GM21515 (cell line): ENCODE measurements at regions not wholly inside any gene's neighbourhood (a gene's known extent, or its start where the extent isn't known, plus 50 kb on each side); places are given as distances from the start of the nearest gene placed in this dataset.

Experiments used
- ATAC-seq: cut with Tn5 transposase; IDR thresholded peaks from one replicate; pipeline ENCODE4 v1.9.1; 2021; ENCODE audit not compliant: unreplicated experiment

GRCh38 chr5:52491818-52492217 lies 295.9 kb upstream of the ITGA1 start:
- no peak for ATAC-seq

GRCh38 chr5:52497133-52497693 lies 290.5 kb upstream of the ITGA1 start:
- ATAC-seq: no peak

GRCh38 chr5:52498607-52499006 lies 289.1 kb upstream of the ITGA1 start:
- no peak for ATAC-seq

GRCh38 chr5:52502460-52502999 lies 285.2 kb upstream of the ITGA1 start:
- ATAC-seq: no peak

- no peak for ATAC-seq
Measured at GRCh38 chr5:52504584-52505240, 283.0 kb upstream of the ITGA1 start.

- ATAC-seq: no peak
Measured at GRCh38 chr5:52517667-52518066, 270.0 kb upstream of the ITGA1 start.

- ATAC-seq: no peak
Measured at GRCh38 chr5:52520171-52520570, 267.5 kb upstream of the ITGA1 start.

GRCh38 chr5:52521236-52521635 lies 266.5 kb upstream of the ITGA1 start:
- no peak for ATAC-seq

- no peak for ATAC-seq
Measured at GRCh38 chr5:52523701-52524100, 264.0 kb upstream of the ITGA1 start.

- no peak for ATAC-seq
Measured at GRCh38 chr5:52531105-52531504, 256.6 kb upstream of the ITGA1 start.

- no peak for ATAC-seq
Measured at GRCh38 chr5:52543594-52543993, 244.1 kb upstream of the ITGA1 start.

- no peak for ATAC-seq
Measured at GRCh38 chr5:52544738-52545137, 243.0 kb upstream of the ITGA1 start.

- no peak for ATAC-seq
Measured at GRCh38 chr5:52554293-52554692, 233.4 kb upstream of the ITGA1 start.

GRCh38 chr5:52560366-52560765 lies 227.3 kb upstream of the ITGA1 start:
- ATAC-seq: no peak

GRCh38 chr5:52562473-52562872 lies 225.2 kb upstream of the ITGA1 start:
- no peak for ATAC-seq

- ATAC-seq: no peak
Measured at GRCh38 chr5:52564587-52564986, 223.1 kb upstream of the ITGA1 start.

- no peak for ATAC-seq
Measured at GRCh38 chr5:52577546-52577945, 210.2 kb upstream of the ITGA1 start.

- ATAC-seq: no peak
Measured at GRCh38 chr5:52579391-52579790, 208.3 kb upstream of the ITGA1 start.

GRCh38 chr5:52580921-52581320 lies 206.8 kb upstream of the ITGA1 start:
- no peak for ATAC-seq

GRCh38 chr5:52582313-52582712 lies 205.4 kb upstream of the ITGA1 start:
- ATAC-seq: no peak

GRCh38 chr5:52587131-52587530 lies 200.6 kb upstream of the ITGA1 start:
- no peak for ATAC-seq

GRCh38 chr5:52597625-52598024 lies 190.1 kb upstream of the ITGA1 start:
- no peak for ATAC-seq

- no peak for ATAC-seq
Measured at GRCh38 chr5:52598968-52599367, 188.7 kb upstream of the ITGA1 start.
